MM.1S (cell line): ENCODE measurements at regions not wholly inside any gene's neighbourhood (a gene's known extent, or its start where the extent isn't known, plus 50 kb on each side); places are given as distances from the start of the nearest gene placed in this dataset.

Experiments
- CTCF ChIP-seq: fragments of 300-600 bp; sonication (generic); IDR thresholded peaks from 2 replicates; pipeline ENCODE4 v1.5.1; 2016; ENCODE audit warnings: antibody characterized with exemption, low read length, mixed read lengths
- EZH2 ChIP-seq: fragments of 300-600 bp; sonication (generic); optimal IDR thresholded peaks from 2 replicates; pipeline ENCODE3; 2017; ENCODE audit warnings: low read depth, mild to moderate bottlenecking, antibody characterized with exemption, low read length, mixed read lengths
- EZH2phosphoT487 ChIP-seq: fragments of 300-600 bp; sonication (generic); IDR thresholded peaks from 2 replicates; pipeline ENCODE4 v1.6.1; 2018; ENCODE audit warnings: antibody characterized with exemption, low read length

GRCh38 chr11:134667505-134667904 is 255.5 kb upstream of the B3GAT1 start:
- no peak for TF ChIP-seq CTCF
- TF ChIP-seq EZH2: no peak
- no peak for TF ChIP-seq EZH2phosphoT487
